Fibroblast of upper back skin (primary cell): ENCODE measurements at regions not wholly inside any gene's neighbourhood (a gene's known extent, or its start where the extent isn't known, plus 50 kb on each side); places are given as distances from the start of the nearest gene placed in this dataset.
"Not testable (repeated sequence)": the region's sequence is repeated elsewhere in the genome, so short reads cannot be mapped to it uniquely, and the experiment has no call there.

Experiments
- DNase-seq: peaks from one replicate; pipeline ENCODE4 v3.0.0-alpha.2; 2013

- no peak for DNase-seq
Observed at GRCh38 chr14:45699471-45699870, 446.5 kb upstream of the MIS18BP1 start.

GRCh38 chr14:45698462-45699134 is 445.6 kb upstream of the MIS18BP1 start:
- no peak for DNase-seq

GRCh38 chr14:45686771-45687170 is 433.8 kb upstream of the MIS18BP1 start:
- DNase-seq: peak; percentile 5

- no peak for DNase-seq
Observed at GRCh38 chr14:45680531-45680930, 427.5 kb upstream of the MIS18BP1 start.

GRCh38 chr14:45679853-45680252 is 426.9 kb upstream of the MIS18BP1 start:
- DNase-seq: peak; percentile 93

- DNase-seq: no peak
Observed at GRCh38 chr14:45678163-45678562, 425.2 kb upstream of the MIS18BP1 start.

GRCh38 chr14:45673420-45673819 is 420.4 kb upstream of the MIS18BP1 start:
- no peak for DNase-seq

GRCh38 chr14:45664668-45665356 is 411.8 kb upstream of the MIS18BP1 start:
- DNase-seq: no peak

GRCh38 chr14:45658917-45659299 is 405.9 kb upstream of the MIS18BP1 start:
- no peak for DNase-seq

GRCh38 chr14:45658226-45658916 is 405.4 kb upstream of the MIS18BP1 start:
- no peak for DNase-seq

GRCh38 chr14:45651890-45652289 is 398.9 kb upstream of the MIS18BP1 start:
- peak; percentile 0 for DNase-seq

- no peak for DNase-seq
Observed at GRCh38 chr14:45650754-45651153, 397.8 kb upstream of the MIS18BP1 start.

GRCh38 chr14:45649051-45649450 is 396.0 kb upstream of the MIS18BP1 start:
- DNase-seq: no peak

GRCh38 chr14:45641541-45641940 is 388.5 kb upstream of the MIS18BP1 start:
- no peak for DNase-seq

- not testable (repeated sequence) for DNase-seq
Observed at GRCh38 chr14:45634651-45635441, 381.8 kb upstream of the MIS18BP1 start.

GRCh38 chr14:45633220-45633984 is 380.4 kb upstream of the MIS18BP1 start:
- no peak for DNase-seq

GRCh38 chr14:45621731-45622130 is 368.7 kb upstream of the MIS18BP1 start:
- no peak for DNase-seq

GRCh38 chr14:45619831-45620230 is 366.8 kb upstream of the MIS18BP1 start:
- DNase-seq: no peak

GRCh38 chr14:45610318-45610717 is 357.3 kb upstream of the MIS18BP1 start:
- peak; percentile 0 for DNase-seq

- no peak for DNase-seq
Observed at GRCh38 chr14:45587142-45587541, 334.1 kb upstream of the MIS18BP1 start.

GRCh38 chr14:45559626-45560025 is 306.6 kb upstream of the MIS18BP1 start:
- DNase-seq: no peak

- no peak for DNase-seq
Observed at GRCh38 chr14:45558183-45558582, 305.2 kb upstream of the MIS18BP1 start.
